Peyer's patch (tissue), 4 donors: ENCODE measurements at regions not wholly inside any gene's neighbourhood (a gene's known extent, or its start where the extent isn't known, plus 50 kb on each side); places are given as distances from the start of the nearest gene placed in this dataset.

Experiments
- POLR2A ChIP-seq, 2 donors: fragments of 450-650 bp; IDR thresholded peaks; one replicate each; pipeline ENCODE4 v1.5.1; 2017; ENCODE audit warnings: antibody characterized with exemption in 2 of 2, mild to moderate bottlenecking in 2 of 2, moderate library complexity in 2 of 2
- TF ChIP-seq, protein P1 (sequence below), 6 experiments: fragments of 450-650 bp in 4 of 6; fragments of 200-600 bp in 2 of 6; sonication (generic) in 1 of 6; IDR thresholded peaks; one replicate each; pipeline ENCODE4 v1.5.1; 2017 to 2019; ENCODE audit warnings: antibody characterized with exemption in 6 of 6, mild to moderate bottlenecking in 3 of 6, moderate library complexity in 1 of 6

DNA sequence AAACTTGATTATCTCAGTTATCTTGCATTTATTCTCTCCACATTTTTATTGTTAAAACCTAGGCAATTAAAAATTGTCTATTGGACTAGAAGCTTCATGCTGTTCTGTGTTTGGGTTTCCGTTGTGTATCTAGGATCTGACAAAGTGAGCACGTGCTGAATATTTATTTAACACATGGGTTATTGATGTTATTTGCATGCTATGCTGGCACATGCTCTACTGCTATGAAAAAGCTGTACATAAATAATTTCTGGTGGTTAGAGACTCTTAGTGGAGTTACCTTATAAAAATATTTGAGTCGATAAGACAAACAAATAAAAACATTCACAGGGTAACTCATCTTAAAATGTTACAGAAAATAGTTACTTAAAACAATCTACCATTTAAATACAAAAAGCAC is 1769.7 kb downstream of the MRPL39 start:
- TF ChIP-seq, protein P1, sequence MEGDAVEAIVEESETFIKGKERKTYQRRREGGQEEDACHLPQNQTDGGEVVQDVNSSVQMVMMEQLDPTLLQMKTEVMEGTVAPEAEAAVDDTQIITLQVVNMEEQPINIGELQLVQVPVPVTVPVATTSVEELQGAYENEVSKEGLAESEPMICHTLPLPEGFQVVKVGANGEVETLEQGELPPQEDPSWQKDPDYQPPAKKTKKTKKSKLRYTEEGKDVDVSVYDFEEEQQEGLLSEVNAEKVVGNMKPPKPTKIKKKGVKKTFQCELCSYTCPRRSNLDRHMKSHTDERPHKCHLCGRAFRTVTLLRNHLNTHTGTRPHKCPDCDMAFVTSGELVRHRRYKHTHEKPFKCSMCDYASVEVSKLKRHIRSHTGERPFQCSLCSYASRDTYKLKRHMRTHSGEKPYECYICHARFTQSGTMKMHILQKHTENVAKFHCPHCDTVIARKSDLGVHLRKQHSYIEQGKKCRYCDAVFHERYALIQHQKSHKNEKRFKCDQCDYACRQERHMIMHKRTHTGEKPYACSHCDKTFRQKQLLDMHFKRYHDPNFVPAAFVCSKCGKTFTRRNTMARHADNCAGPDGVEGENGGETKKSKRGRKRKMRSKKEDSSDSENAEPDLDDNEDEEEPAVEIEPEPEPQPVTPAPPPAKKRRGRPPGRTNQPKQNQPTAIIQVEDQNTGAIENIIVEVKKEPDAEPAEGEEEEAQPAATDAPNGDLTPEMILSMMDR (IDR thresholded peaks at IDR 0.05), result no peak
- TF ChIP-seq POLR2A (IDR thresholded peaks at IDR 0.05), result no peak
